HG03457 (cell line): ENCODE measurements at regions not wholly inside any gene's neighbourhood (a gene's known extent, or its start where the extent isn't known, plus 50 kb on each side); places are given as distances from the start of the nearest gene placed in this dataset.
"Not testable (repeated sequence)": the region's sequence is repeated elsewhere in the genome, so short reads cannot be mapped to it uniquely, and the experiment has no call there.

Experiments
- ATAC-seq: cut with Tn5 transposase; IDR thresholded peaks from one replicate; pipeline ENCODE4 v1.9.1; 2021; ENCODE audit warnings: moderate number of reproducible peaks; ENCODE audit not compliant: unreplicated experiment

- no peak for ATAC-seq
Observed at GRCh38 chr5:29148073-29148472, 2045.4 kb upstream of the CDH6 start.

- ATAC-seq = no peak
Observed at GRCh38 chr5:29143266-29143665, 2050.2 kb upstream of the CDH6 start.

- no peak for ATAC-seq
Observed at GRCh38 chr5:29134418-29134817, 2059.1 kb upstream of the CDH6 start.

DNA sequence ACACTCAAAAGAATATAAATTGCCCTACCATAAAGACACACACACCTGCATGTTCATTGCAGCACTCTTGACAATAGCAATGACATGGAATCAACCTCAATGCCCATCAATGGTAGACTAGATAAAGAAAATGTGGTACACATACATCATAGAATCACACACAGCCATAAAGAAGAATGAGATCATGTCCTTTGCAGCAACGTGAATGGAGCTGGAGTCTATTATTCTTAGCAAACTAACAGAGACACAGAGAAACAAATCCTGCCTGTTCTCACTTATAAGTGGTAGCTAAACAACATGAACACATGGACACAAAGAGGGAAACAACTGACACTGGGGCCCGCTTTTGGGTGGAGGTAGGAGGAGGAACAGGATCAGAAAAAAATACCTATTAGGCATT lies 2062.2 kb upstream of the CDH6 start:
- no peak for ATAC-seq

DNA sequence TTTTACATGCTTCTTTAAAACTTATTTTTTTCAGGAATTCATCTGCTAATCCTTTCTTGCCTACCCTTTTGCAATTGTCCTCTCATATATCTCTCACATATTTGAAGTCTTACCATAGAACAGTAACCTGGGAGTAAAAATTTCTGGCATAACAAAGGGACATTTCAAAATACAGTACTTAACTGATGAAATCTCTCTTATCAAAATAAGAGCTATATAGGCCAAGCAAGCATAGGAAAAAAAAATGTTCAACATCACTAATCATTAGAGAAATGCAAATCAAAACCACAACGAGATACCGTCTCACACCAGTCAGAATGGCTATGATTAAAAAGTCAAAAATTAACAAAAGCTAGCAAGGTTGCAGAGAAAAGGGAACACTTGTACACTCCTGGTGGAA lies 2062.7 kb upstream of the CDH6 start:
- ATAC-seq = no peak

- ATAC-seq = not testable (repeated sequence)
Observed at GRCh38 chr5:29127524-29128156, 2065.8 kb upstream of the CDH6 start.

GRCh38 chr5:29126462-29126861 lies 2067.0 kb upstream of the CDH6 start:
- not testable (repeated sequence) for ATAC-seq

- no peak for ATAC-seq
Observed at GRCh38 chr5:29122306-29122705, 2071.2 kb upstream of the CDH6 start.

GRCh38 chr5:29114331-29114768 lies 2076.0 kb upstream of the CDH9 start:
- ATAC-seq = no peak

GRCh38 chr5:29113516-29113915 lies 2075.1 kb upstream of the CDH9 start:
- no peak for ATAC-seq

GRCh38 chr5:29099585-29099984 lies 2061.2 kb upstream of the CDH9 start:
- no peak for ATAC-seq

DNA sequence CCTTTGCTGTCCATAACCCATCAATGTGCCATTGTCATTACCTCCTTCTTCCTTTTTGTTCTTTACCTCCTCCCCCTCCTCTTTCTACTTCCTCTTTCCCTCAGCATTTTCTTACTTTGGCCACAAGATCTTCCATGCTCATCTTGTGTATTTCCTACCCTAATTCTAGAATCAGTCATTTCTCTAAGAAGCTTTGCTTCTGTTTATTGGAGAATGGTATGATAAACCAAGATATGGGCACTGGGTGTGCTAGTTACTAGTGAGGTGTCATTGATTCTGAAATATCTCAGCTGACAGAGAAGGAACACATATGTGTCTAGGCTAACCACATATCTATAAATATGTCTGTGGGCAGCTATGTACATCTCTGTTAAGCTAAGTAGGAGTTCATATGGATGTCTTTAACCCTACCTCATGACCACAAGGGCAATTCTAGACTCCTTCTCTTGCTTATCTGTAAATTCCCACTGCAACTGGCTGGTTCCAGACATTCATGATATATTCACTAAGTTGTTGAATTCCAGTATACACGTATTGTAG lies 2051.3 kb upstream of the CDH9 start:
- ATAC-seq = no peak

GRCh38 chr5:29085142-29085541 lies 2046.8 kb upstream of the CDH9 start:
- no peak for ATAC-seq

DNA sequence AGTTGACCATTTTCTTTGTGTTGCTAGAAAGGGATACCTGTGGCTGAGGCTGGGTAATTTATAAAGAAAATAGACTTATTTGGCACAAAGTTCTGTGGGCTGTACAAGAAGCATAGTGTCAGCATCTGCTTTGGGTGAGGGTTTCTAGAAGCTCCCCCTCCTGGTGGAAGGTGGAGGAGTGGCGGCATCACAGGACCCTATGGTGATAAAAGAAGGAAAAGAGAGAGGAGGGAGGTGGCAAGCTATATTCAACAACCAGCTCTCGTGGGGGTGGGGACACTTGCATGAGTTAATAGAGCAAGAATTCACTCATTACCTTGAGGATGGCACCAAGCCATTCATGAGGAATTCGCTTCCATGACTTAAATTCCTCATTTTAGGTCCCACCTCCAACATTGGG lies 2041.4 kb upstream of the CDH9 start:
- no peak for ATAC-seq

- ATAC-seq = no peak
Observed at GRCh38 chr5:29077451-29077850, 2039.1 kb upstream of the CDH9 start.

GRCh38 chr5:29069104-29069402 lies 2030.7 kb upstream of the CDH9 start:
- ATAC-seq = no peak

GRCh38 chr5:29061381-29061780 lies 2023.0 kb upstream of the CDH9 start:
- ATAC-seq = no peak

DNA sequence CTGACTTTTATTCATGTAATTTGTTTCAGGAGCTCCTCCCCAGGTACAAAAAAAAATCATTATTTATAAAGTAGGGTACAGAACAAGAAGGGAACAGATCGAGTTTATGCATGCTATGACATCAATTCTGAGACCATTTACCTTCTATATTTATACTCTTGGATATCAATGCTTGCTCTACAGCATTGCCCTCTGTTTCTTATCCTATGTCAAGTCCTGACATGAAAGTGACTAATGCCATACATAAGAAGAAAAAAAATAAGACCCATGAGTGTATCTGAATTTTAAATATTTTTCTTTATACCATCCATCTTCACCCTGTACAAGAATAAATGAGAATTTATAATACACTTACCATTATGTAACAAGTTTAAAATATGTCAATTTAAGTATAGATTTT lies 2016.3 kb upstream of the CDH9 start:
- ATAC-seq = no peak

DNA sequence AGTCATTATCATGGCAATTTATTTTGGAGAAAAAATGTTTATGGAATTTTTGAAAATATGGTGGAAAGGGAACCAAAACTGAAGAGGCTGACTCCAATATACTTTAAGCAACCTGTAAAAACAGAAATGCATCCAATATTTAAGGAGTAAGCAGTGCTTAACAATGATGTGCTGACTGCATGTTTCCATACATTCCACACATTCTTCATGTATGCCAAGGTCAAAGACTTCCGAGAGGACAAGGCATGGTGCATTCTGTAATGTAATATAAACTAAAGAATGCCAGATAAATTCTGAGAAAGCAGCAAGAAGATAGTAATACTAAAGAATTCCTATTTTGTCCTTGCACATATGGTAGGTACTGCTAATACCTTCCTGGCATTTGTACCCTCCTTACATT lies 2015.9 kb upstream of the CDH9 start:
- ATAC-seq = no peak

DNA sequence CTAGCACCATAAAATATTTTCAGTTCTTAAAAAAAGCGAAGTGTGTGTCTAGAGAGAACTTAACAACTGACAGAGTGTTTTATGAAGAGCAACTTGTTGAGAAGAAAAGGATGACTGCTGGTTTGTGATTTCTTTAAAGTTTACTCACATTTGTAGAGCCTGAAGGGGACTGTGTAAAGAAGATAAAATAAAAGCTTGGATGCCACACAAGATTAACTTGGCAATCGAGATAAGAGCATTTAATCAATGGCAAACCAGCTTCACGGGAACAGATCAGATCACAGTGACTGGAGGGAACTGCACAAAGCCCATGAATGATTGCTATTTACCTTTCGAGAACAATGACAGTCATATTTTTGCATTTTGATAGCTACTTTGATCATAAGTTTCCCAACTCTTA lies 2013.1 kb upstream of the CDH9 start:
- ATAC-seq = no peak

DNA sequence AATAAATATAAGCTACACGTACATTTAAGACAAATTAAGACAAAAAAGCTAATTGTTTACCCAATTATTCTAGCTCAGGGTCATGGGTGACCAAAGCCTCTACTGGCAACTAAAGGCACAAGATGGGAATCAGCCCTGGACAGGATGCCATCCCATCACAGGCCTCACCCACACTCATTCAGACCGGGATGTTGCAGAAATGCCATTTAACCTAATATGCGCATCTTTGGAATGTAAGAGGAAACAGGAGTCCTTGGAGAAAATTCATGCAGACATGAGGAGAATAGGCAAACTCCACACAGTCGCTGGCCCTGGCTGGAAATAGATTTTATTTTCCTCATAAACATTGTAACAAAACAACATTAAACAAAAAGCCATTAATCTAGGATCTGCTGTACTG lies 2003.8 kb upstream of the CDH9 start:
- no peak for ATAC-seq

- no peak for ATAC-seq
Observed at GRCh38 chr5:29040404-29040803, 2002.0 kb upstream of the CDH9 start.

DNA sequence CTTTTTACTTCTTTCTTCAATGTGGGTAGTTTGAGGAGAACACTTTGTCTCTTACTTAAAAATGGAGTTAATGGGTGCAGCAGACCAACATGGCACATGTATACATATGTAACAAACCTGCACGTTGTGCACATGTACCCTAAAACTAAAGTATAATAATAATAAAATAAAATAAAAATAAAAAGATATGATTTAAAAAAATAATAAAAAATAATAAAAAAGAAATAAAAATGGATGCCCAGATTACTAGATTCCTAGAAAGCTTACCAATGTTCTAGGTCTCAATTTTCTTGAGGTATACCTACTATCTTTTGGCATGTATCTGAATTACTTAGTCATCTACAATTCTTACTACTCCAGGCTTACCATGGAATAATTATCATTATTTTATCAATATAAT lies 2001.6 kb upstream of the CDH9 start:
- no peak for ATAC-seq
